IPS DF 4.7 (cell line): ENCODE measurements at regions not wholly inside any gene's neighbourhood (a gene's known extent, or its start where the extent isn't known, plus 50 kb on each side); places are given as distances from the start of the nearest gene placed in this dataset.
"Not testable (repeated sequence)": the region's sequence is repeated elsewhere in the genome, so short reads cannot be mapped to it uniquely, and the experiment has no call there.

Source experiments
- DNase-seq: peaks from one replicate; pipeline ENCODE4 v3.0.0-alpha.2; 2013; ENCODE audit warnings: low spot score; ENCODE audit errors: extremely low read depth

DNA sequence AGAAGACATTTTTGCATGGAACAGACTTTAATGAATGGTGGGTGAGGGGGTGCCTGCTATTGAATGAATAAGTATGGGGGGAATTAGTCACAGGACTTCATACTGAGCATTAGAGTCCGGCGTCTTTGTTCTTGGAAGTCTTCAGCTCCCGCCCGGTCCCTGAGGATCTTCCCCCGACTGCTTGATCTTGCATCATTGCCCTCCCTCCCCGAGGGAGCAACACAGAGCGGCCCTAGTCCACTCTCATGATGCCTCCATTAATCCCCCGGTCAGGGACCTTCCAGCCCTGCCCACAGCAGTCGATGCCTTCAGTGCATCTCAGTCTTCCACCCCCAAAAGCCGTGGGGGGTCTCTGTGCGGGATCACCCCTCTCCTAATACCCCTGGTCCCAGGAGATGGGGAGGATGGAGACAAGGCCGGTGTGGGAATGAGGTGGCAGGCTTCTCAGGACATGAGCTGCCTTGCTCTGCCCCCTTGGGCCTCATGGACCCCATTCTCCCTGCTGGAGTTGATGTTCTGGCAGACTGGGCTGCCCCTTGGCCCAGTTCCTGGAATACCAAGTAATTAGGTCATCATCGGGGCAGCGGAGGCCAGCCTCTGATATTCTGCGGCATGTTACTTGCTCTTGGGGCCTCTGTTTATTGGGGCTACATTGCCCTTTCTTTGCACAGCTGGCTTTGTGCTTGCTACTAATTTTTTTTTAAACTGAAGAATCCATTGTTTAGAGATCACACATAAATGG lies 110.5 kb upstream of the PLGLB2 start:
- not testable (repeated sequence) for DNase-seq

GRCh38 chr2:87638114-87638807 lies 109.6 kb upstream of the PLGLB2 start:
- DNase-seq, result not testable (repeated sequence)

GRCh38 chr2:87638872-87639271 lies 109.0 kb upstream of the PLGLB2 start:
- not testable (repeated sequence) for DNase-seq

GRCh38 chr2:87639801-87640440 lies 108.0 kb upstream of the PLGLB2 start:
- DNase-seq, result not testable (repeated sequence)

- DNase-seq, result not testable (repeated sequence)
These were observed 106.8 kb upstream of the PLGLB2 start for GRCh38 chr2:87640961-87641563.

- not testable (repeated sequence) for DNase-seq
These were observed 104.7 kb upstream of the PLGLB2 start for GRCh38 chr2:87643165-87643564.

DNA sequence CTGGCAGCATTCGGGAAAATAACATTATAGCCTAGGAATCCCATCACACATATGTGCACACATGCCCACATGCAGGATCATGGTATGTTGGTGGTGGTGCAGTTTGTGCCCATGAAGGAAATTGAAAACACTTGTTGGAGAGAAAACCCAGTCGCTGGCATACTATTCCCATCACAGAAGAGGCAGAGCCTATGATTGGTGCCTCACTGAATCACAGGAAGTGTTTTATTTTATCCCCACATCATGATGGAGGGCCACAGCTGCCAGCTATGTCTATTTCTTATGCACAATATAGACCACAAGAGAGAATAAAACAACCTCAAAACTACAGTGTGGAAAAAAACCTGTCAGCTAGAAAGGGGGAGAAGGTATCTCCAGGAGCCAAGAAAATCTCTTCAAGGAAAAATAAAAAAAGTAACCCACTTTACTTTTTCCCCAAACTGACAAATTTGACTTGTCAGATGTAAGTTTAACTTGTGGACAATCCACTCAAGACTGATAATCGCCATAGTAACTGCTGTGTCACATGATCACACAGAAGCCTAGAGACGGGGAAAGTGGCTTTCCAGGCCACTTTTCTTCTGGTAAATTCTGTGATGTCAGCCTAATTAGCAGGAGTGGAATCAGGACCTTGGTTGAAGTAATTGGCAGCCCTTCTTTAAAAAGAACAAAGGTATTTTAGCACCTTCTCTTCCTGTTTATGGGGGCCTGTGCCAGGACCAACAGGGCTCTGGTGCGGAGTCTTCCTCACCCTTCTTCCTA lies 100.0 kb upstream of the PLGLB2 start:
- DNase-seq, result not testable (repeated sequence)

DNA sequence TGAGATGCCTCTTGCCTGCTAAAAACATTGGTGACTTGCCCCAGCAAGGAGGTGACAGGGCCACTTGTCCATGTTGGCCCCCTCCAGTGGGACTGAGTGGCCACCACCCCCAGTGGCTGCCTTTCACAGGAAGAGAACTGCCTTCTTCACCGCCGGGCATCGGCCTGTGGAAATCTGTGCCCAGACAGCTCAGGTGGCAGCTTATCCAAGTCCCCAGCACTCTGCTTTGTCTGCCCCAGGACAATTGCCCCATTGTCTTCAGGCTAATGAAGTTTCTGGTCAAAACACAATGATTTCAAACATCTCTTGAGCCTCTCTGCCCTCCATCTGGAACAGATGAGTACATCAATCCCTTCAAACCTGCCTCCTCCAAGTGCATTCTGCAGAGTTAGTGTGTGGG lies 99.1 kb upstream of the PLGLB2 start:
- DNase-seq, result not testable (repeated sequence)

DNA sequence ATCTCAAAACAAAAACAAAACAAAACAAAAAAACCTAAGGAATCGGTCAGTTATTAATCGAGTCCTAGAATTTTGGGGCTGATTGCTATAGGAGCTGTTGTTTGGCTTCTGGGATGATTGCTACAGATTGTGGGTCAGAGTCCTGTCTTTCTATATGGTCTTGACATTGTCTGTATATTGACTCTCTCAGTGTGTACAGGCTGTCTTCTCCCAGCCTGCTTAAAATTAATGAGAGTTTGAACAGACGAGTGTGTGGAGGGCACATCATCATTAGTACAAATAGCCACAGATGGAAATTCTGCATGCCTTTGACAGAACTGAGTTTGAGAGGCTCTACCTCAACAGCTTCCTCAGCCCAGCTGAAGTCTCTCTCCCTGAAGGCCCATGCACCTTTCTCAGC lies 98.0 kb upstream of the PLGLB2 start:
- not testable (repeated sequence) for DNase-seq

DNA sequence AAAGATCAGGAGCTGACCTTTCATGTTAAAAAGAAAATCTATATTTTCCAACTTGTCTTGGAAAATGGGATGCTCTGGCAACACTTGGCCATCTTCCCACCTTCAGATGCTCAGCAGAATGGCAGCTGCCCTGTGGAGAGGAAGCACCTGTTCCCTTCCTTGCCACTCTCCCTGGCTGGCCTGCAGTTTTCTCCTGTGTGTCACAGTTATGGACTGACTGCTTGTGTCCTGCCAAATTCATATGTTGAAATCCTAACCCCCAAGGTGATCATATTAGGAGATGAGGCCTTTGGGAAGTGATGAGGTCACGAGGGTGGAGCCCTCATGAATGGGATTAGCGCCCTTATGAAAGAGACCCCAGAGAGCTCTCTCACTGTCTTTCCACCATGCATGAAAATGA lies 97.0 kb upstream of the PLGLB2 start:
- not testable (repeated sequence) for DNase-seq

- DNase-seq, result not testable (repeated sequence)
These were observed 96.3 kb upstream of the PLGLB2 start for GRCh38 chr2:87651589-87651988.

DNA sequence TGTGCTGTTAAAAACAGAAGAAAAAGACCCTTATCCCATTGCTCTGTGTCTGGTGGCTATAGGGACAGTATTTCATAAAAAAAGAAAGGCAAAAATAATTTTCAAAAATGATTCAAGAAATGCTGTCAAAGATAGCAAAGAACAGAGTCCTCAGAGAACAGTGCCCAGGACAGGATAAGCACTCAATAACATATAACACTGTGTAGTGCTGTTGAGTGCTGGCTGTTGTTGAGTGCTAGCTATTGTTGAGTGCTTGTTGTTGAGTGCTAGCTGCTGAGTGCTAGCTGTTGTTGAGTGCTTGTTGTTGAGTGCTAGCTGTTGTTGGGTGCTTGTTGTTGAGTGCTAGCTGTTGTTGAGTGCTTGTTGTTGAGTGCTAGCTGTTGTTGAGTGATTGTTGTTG lies 94.5 kb upstream of the PLGLB2 start:
- DNase-seq, result not testable (repeated sequence)

DNA sequence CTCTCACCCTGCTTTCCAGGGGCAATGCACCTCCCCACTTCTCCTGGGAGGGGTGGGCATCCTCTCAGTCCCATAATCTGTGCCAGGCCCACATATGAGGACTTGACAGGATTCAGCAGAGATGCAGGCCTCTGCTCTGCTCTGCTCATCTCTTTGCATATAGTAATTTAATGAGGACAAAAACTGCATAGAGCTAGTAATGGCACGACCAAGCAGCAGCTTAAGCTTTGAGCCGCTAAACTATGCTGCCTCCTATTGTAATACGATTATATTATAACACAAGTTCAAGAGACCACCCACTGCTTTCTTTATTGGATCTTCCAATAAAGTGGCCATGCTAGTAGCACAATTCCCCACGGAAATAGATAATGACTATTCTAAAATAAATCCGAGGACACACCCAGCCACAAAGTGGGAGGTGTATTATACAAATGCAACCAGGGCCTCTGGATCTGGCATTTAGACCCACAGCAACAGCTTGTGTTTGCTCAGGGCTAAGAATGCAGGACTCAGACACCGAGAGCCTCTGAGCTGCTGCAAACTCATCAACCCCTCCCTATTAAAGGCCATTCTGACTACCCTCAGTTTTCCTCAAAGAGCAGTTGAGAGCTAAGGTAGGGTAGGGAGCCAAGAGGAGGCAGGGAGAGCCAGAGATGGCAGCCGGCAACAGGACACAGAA lies 93.6 kb upstream of the PLGLB2 start:
- not testable (repeated sequence) for DNase-seq

DNA sequence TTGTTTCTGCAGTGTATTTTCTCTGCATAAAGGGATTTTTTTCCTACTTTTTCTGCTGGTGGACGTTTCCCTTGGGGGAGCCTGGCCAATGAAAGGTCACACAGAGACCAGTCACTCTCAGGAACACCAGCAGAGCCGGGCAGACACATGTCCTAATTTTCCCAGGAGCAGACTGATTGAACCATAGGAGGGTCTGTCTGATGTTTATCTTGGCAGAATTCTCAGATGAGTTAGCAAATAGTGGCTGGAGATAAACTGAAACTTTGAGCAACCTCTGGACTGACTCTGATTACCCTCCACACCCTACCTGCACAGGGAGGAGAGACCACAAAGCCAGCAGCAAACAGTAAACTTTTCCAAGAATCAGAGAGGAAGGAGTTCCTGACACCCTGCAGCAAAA lies 90.0 kb upstream of the PLGLB2 start:
- DNase-seq, result not testable (repeated sequence)

DNA sequence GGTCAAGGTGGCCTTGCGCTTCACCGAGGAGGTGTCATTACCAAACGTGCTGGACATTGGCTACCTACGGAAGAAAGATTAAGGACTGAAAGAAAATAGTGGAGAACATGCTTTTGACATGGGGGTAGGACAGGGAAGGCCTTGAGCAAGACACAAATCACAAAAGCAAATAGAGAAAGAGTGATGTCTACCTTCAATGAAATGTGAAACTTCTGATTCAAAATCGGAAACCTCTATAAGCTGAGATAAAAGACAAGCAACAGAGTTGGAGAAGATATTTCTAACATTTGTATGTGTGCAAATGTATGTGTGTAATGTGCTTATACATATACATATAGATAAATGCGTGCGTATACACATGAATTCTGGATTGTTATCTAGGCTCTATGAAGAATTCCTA lies 89.5 kb upstream of the PLGLB2 start:
- DNase-seq, result not testable (repeated sequence)

GRCh38 chr2:87658976-87659375 lies 88.9 kb upstream of the PLGLB2 start:
- DNase-seq, result not testable (repeated sequence)

DNA sequence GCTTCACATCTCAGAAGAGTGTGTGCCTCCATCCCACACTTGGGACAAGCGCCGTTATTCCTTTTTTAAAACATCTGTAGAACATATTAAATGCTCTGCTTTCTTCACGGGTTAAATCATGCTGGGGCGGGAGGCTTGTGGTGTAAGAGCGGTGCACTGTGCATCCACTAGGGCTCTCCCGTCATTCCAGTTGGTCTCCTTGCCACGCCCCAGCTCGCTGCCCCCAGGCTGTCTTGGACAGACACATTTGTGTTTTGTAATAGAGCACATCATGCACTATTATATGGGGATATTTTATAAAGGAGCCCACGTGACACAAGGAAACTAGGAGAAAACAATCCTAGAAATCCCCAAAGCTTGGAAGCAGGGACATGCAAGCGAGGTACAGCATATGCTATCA lies 87.7 kb upstream of the PLGLB2 start:
- not testable (repeated sequence) for DNase-seq

GRCh38 chr2:87662316-87663290 lies 85.3 kb upstream of the PLGLB2 start:
- peak; percentile 49 for DNase-seq

GRCh38 chr2:87663347-87663746 lies 84.5 kb upstream of the PLGLB2 start:
- DNase-seq, result not testable (repeated sequence)
